HCT116 (cell line): ENCODE measurements at regions not wholly inside any gene's neighbourhood (a gene's known extent, or its start where the extent isn't known, plus 50 kb on each side); places are given as distances from the start of the nearest gene placed in this dataset.

Source experiments
- ATAC-seq: fragments of 200-7000 bp; cut with Tn5 transposase; 2 replicates; pipeline ENCODE4 v1.9.1; 2020; ENCODE audit warnings: mild to moderate bottlenecking, moderate library complexity
- BruUV-seq: library from RNA; stranded (reverse); fragments of 400-500 nt; replicated peaks from 2 replicates; lab custom pipeline; 2021; lab: Mats Ljungman, UMichigan
- CTCF ChIA-PET: fragments of 300-600 bp; sonication (Branson Sonifier 250); formaldehyde crosslinking; loops from one replicate; lab custom pipeline; 2021; ENCODE audit warnings: antibody characterized with exemption; lab: Charles Lee
- POLR2A ChIA-PET: fragments of 300-600, 350-600 bp; sonication (Branson Sonifier 250); formaldehyde crosslinking; loops from one replicate; lab custom pipeline; 2021; ENCODE audit warnings: antibody characterized with exemption; lab: Charles Lee
- RAD21 ChIA-PET, 2 experiments: fragments of 300-600 bp; sonication (Branson Sonifier 250); formaldehyde crosslinking; loops; one replicate each; lab custom pipeline; 2023; ENCODE audit warnings: low total read pairs in 2 of 2; ENCODE audit not compliant: uncharacterized antibody in 2 of 2, unreplicated experiment in 2 of 2, low non-redundant PET in 1 of 2; lab: Charles Lee
- DNase-seq: peaks from one replicate; pipeline ENCODE4 v3.0.0-alpha.2; 2010; ENCODE audit warnings: low read depth, low spot score
- H2AFZ ChIP-seq: fragments of 200-600 bp; shearing (Covaris generic), sonication (generic); 2 replicates; pipeline ENCODE4 v1.6.1; 2017; ENCODE audit warnings: low read depth, mixed run types, mixed read lengths, antibody characterized with exemption, low read length; ENCODE audit not compliant: poor library complexity, severe bottlenecking
- H3K27ac ChIP-seq: 2 replicates; pipeline ENCODE4 v1.5.1; 2012; ENCODE audit warnings: low read depth, low read length
- H3K27me3 ChIP-seq: fragments of 200-600 bp; sonication (generic); 2 replicates; pipeline ENCODE4 v1.6.1; 2016; ENCODE audit warnings: mixed run types, low read length, mixed read lengths; ENCODE audit not compliant: insufficient read depth
- H3K36me3 ChIP-seq, 2 experiments: fragments of 200-500 bp in 1 of 2; fragments of 200-600 bp in 1 of 2; sonication (Bioruptor generic) in 1 of 2; sonication (generic) in 1 of 2; 2 replicates each; pipeline versions ENCODE4 v1.5.1 to v1.6.1; 2014 to 2016; ENCODE audit warnings: low read length in 2 of 2, inconsistent platforms in 1 of 2, mixed read lengths in 1 of 2, mixed run types in 1 of 2; ENCODE audit not compliant: insufficient read depth in 2 of 2, control insufficient read depth in 1 of 2
- H3K4me1 ChIP-seq, 2 experiments: fragments of 200-600 bp in 1 of 2; sonication (generic) in 1 of 2; 2 replicates each; pipeline versions ENCODE4 v1.5.1 to v1.6.1; 2012 to 2017; ENCODE audit warnings: low read length in 2 of 2, inconsistent platforms in 1 of 2, mild to moderate bottlenecking in 1 of 2, mixed read lengths in 1 of 2, mixed run types in 1 of 2, moderate library complexity in 1 of 2; ENCODE audit not compliant: insufficient read depth in 2 of 2, control insufficient read depth in 1 of 2
- H3K4me2 ChIP-seq: fragments of 200-600 bp; sonication (generic); 2 replicates; pipeline ENCODE4 v1.6.1; 2017; ENCODE audit warnings: mixed run types, low read length, mixed read lengths
- H3K4me3 ChIP-seq, 2 experiments: fragments of 200-600 bp in 1 of 2; sonication (generic) in 1 of 2; replicated peaks in 1 of 2; 2 replicates each; pipeline ENCODE4 v1.5.1; 2011 to 2016; ENCODE audit warnings: low read length in 2 of 2, control low read depth in 1 of 2, low read depth in 1 of 2, mild to moderate bottlenecking in 1 of 2, mixed read lengths in 1 of 2, mixed run types in 1 of 2
- H3K79me2 ChIP-seq: fragments of 200-600 bp; sonication (generic); 2 replicates; pipeline ENCODE4 v1.6.1; 2017; ENCODE audit warnings: mild to moderate bottlenecking, mixed run types, low read length, moderate library complexity, mixed read lengths; ENCODE audit not compliant: insufficient read depth
- H3K9ac ChIP-seq: fragments of 200-600 bp; sonication (generic); 2 replicates; pipeline ENCODE4 v1.6.1; 2016; ENCODE audit warnings: low read length, mixed read lengths
- H3K9me2 ChIP-seq: fragments of 200-600 bp; sonication (generic), shearing (Covaris generic); 2 replicates; pipeline ENCODE4 v1.6.1; 2017; ENCODE audit warnings: mixed run types, mild to moderate bottlenecking, moderate library complexity; ENCODE audit not compliant: insufficient read depth
- H3K9me3 ChIP-seq, 2 experiments: fragments of 200-500 bp in 1 of 2; fragments of 200-600 bp in 1 of 2; sonication (Bioruptor generic) in 1 of 2; sonication (generic) in 1 of 2; 2 replicates each; pipeline ENCODE4 v1.6.1; 2014 to 2017; ENCODE audit warnings: low read length in 2 of 2, mixed read lengths in 2 of 2, inconsistent platforms in 1 of 2, low read depth in 1 of 2, mild to moderate bottlenecking in 1 of 2, mixed run types in 1 of 2, moderate library complexity in 1 of 2; ENCODE audit not compliant: control insufficient read depth in 1 of 2, insufficient read depth in 1 of 2
- H4K20me1 ChIP-seq: fragments of 200-600 bp; sonication (generic), shearing (Covaris generic); 2 replicates; pipeline ENCODE4 v1.6.1; 2017; ENCODE audit warnings: mixed run types, mild to moderate bottlenecking, moderate library complexity; ENCODE audit not compliant: insufficient read depth
- CEBPB ChIP-seq: IDR thresholded peaks from 2 replicates; pipeline ENCODE4 v1.6.1; 2012; ENCODE audit warnings: low read depth
- CTCF ChIP-seq, 3 experiments: fragments of 200-600 bp in 1 of 3; sonication (generic) in 1 of 3; IDR thresholded peaks in 2 of 3; conservative IDR thresholded peaks in 1 of 3; 2 replicates each; pipeline ENCODE4 v1.5.1; 2012 to 2017; ENCODE audit warnings: low read depth in 2 of 3, low read length in 2 of 3, antibody characterized with exemption in 1 of 3, borderline replicate concordance in 1 of 3, control low read depth in 1 of 3, mild to moderate bottlenecking in 1 of 3, mixed read lengths in 1 of 3, mixed run types in 1 of 3, moderate library complexity in 1 of 3; ENCODE audit not compliant: insufficient read depth in 1 of 3
- ELF1 ChIP-seq: IDR thresholded peaks from 2 replicates; pipeline ENCODE4 v1.6.1; 2012; ENCODE audit warnings: low read depth, borderline replicate concordance
- MAX ChIP-seq: IDR thresholded peaks from 2 replicates; pipeline ENCODE4 v1.6.1; 2012
- POLR2A ChIP-seq: IDR thresholded peaks from 2 replicates; pipeline ENCODE4 v1.7.0; 2011; ENCODE audit warnings: borderline replicate concordance; ENCODE audit not compliant: insufficient read depth, insufficient read length; ENCODE audit errors: extremely low read depth
- POLR2AphosphoS5 ChIP-seq: IDR thresholded peaks from 2 replicates; pipeline ENCODE4 v1.6.1; 2011; ENCODE audit warnings: mild to moderate bottlenecking, low read depth, low read length, moderate library complexity
- RAD21 ChIP-seq: IDR thresholded peaks from 2 replicates; pipeline ENCODE4 v1.6.1; 2012; ENCODE audit warnings: low read depth, mild to moderate bottlenecking
- REST ChIP-seq: IDR thresholded peaks from 2 replicates; pipeline ENCODE4 v1.6.1; 2012; ENCODE audit warnings: low read depth
- YY1 ChIP-seq: IDR thresholded peaks from 2 replicates; pipeline ENCODE4 v1.6.1; 2011; ENCODE audit warnings: low read length, low read depth, moderate library complexity, mild to moderate bottlenecking; ENCODE audit not compliant: insufficient replicate concordance; ENCODE audit errors: extremely low read depth
- ZBTB33 ChIP-seq: IDR thresholded peaks from 2 replicates; pipeline ENCODE4 v1.6.1; 2011; ENCODE audit warnings: mild to moderate bottlenecking, low read length, moderate library complexity; ENCODE audit not compliant: insufficient replicate concordance; ENCODE audit errors: extremely low read depth
- intact Hi-C: fragments of 100-400 bp; cut with micrococcal nuclease; formaldehyde crosslinking; loops from 2 replicates; pipeline ENCODE4 v1.10.0; 2022

- TF ChIP-seq CTCF (IDR thresholded peaks at IDR 0.05 in 2 of 3, conservative IDR thresholded peaks at IDR 0.05 in 1 of 3; ENCODE audit: borderline replicate concordance in 1 of 3, insufficient read depth in 1 of 3, low read depth in 2 of 3, low read length in 2 of 3) (no peak), YY1 (no peak), POLR2A (no peak)
Measured at GRCh38 chr12:89793946-89794345, 85.3 kb upstream of the ATP2B1 start (continued).

- H3K9me3 ChIP-seq = no peaks in the 10 kb centered on the region; a peak in 1 of 4 replicates
- no peak overlapping the region for H3K9ac ChIP-seq
- H3K4me2 ChIP-seq = no peak overlapping the region
- no peaks in the 10 kb centered on the region for H3K36me3 ChIP-seq
- TF ChIP-seq CEBPB (no peak), CTCF (IDR thresholded peaks at IDR 0.05 in 2 of 3, conservative IDR thresholded peaks at IDR 0.05 in 1 of 3; ENCODE audit: borderline replicate concordance in 1 of 3, insufficient read depth in 1 of 3, low read depth in 2 of 3, low read length in 2 of 3) (no peak), RAD21 (no peak), ZBTB33 (no peak), MAX (no peak), REST (no peak), ELF1 (no peak), POLR2AphosphoS5 (no peak), POLR2A (no peak)
- DNase-seq (no peak), ATAC-seq (no peak)
- intact Hi-C loops = no loop called here
- no peaks in the 10 kb centered on the region for H3K9me2 ChIP-seq
- H3K27me3 ChIP-seq = no peaks in the 10 kb centered on the region
- H3K79me2 ChIP-seq = no peaks in the 10 kb centered on the region
- H3K4me1 ChIP-seq = no peaks in the 10 kb centered on the region
- BruUV-seq = no TSS peak
- no peak overlapping the region for H3K27ac ChIP-seq
- no peak overlapping the region for H2AFZ ChIP-seq
- no peak overlapping the region for H3K4me3 ChIP-seq
- no peaks in the 10 kb centered on the region for H4K20me1 ChIP-seq
- ChIA-PET RAD21 (no interaction called here), CTCF (no interaction called here), POLR2A (interaction anchor here (1.4 kb wide), 1 partner anchor 9 kb away, joined by 4 read pairs; no protein-coding TSS in a partner anchor)
Measured at GRCh38 chr12:89791286-89791685, 82.6 kb upstream of the ATP2B1 start.
